Mesendoderm (in vitro differentiated cells): ENCODE measurements at regions not wholly inside any gene's neighbourhood (a gene's known extent, or its start where the extent isn't known, plus 50 kb on each side); places are given as distances from the start of the nearest gene placed in this dataset.

ENCODE experiments used
- DNase-seq: peaks from one replicate; pipeline ENCODE4 v3.0.0; 2013
- H2AK5ac ChIP-seq: 2 replicates; pipeline ENCODE4 v1.6.1; 2013; ENCODE audit warnings: low read length, inconsistent platforms
- H2BK120ac ChIP-seq: 2 replicates; pipeline ENCODE4 v1.6.1; 2013; ENCODE audit warnings: low read depth, mild to moderate bottlenecking, low read length, moderate library complexity, mixed read lengths
- H2BK15ac ChIP-seq: replicated peaks from 2 replicates; pipeline ENCODE4 v1.6.1; 2013; ENCODE audit warnings: low read depth, mild to moderate bottlenecking, moderate library complexity
- H2BK5ac ChIP-seq: 2 replicates; pipeline ENCODE4 v1.6.1; 2013; ENCODE audit warnings: low read length, inconsistent platforms
- H3K18ac ChIP-seq: 2 replicates; pipeline ENCODE4 v1.6.1; 2013; ENCODE audit warnings: mild to moderate bottlenecking, low read length, mixed read lengths
- H3K23ac ChIP-seq: one replicate; pipeline ENCODE4 v1.6.1; 2013; ENCODE audit warnings: low read length
- H3K27ac ChIP-seq: 2 replicates; pipeline ENCODE4 v1.5.1; 2013; ENCODE audit warnings: low read depth, mild to moderate bottlenecking, inconsistent platforms, low read length, moderate library complexity
- H3K27me3 ChIP-seq: 2 replicates; pipeline ENCODE4 v1.6.1; 2013; ENCODE audit warnings: low read length, control low read depth, mild to moderate bottlenecking, inconsistent platforms; ENCODE audit not compliant: insufficient read depth, poor library complexity
- H3K36me3 ChIP-seq: 2 replicates; pipeline ENCODE4 v1.6.1; 2013; ENCODE audit warnings: low read length, inconsistent platforms; ENCODE audit not compliant: control insufficient read depth, insufficient read depth
- H3K4ac ChIP-seq: one replicate; pipeline ENCODE4 v1.6.1; 2013; ENCODE audit warnings: low read depth, mild to moderate bottlenecking, low read length, moderate library complexity
- H3K4me1 ChIP-seq: 2 replicates; pipeline ENCODE4 v1.6.1; 2013; ENCODE audit warnings: low read depth, low read length, inconsistent platforms; ENCODE audit not compliant: control insufficient read depth
- H3K4me2 ChIP-seq: 2 replicates; pipeline ENCODE4 v1.6.1; 2013; ENCODE audit warnings: low read length
- H3K4me3 ChIP-seq: 2 replicates; pipeline ENCODE4 v1.5.1; 2013; ENCODE audit warnings: mild to moderate bottlenecking, low read length
- H3K56ac ChIP-seq: one replicate; pipeline ENCODE4 v1.6.1; 2013; ENCODE audit warnings: low read length
- H3K79me1 ChIP-seq: 2 replicates; pipeline ENCODE4 v1.6.1; 2013; ENCODE audit warnings: low read length, inconsistent platforms
- H3K79me2 ChIP-seq: 2 replicates; pipeline ENCODE4 v1.6.1; 2013; ENCODE audit warnings: mild to moderate bottlenecking, low read length; ENCODE audit not compliant: control insufficient read depth, insufficient read depth
- H3K9ac ChIP-seq: 2 replicates; pipeline ENCODE4 v1.6.1; 2013; ENCODE audit warnings: low read length, inconsistent platforms
- H4K5ac ChIP-seq: one replicate; pipeline ENCODE4 v1.6.1; 2013; ENCODE audit warnings: low read length
- H4K8ac ChIP-seq: one replicate; pipeline ENCODE4 v1.6.1; 2013; ENCODE audit warnings: low read depth, mild to moderate bottlenecking, control low read depth, low read length, moderate library complexity
- WGBS: extraction: QIAGEN DNeasy Blood & Tissue Kit; methylation state at CpG from one replicate; pipeline ENCODE4 v1.1.7; 2013; ENCODE audit warnings: low lambda C conversion rate, missing lambda C conversion rate; ENCODE audit not compliant: insufficient coverage; ENCODE audit errors: extremely low coverage; 5-methylcytosine and 5-hydroxymethylcytosine counted together

- Histone ChIP-seq H4K5ac (no peak overlapping the region), H3K9ac (no peak overlapping the region), H3K4me2 (no peak overlapping the region), H3K36me3 (no peaks in the 10 kb centered on the region), H2AK5ac (no peak overlapping the region), H2BK5ac (no peak overlapping the region), H3K79me2 (no peaks in the 10 kb centered on the region), H3K27ac (no peak overlapping the region), H3K27me3 (no peaks in the 10 kb centered on the region), H3K4me3 (no peak overlapping the region), H3K23ac (no peak overlapping the region), H3K4me1 (peaks cover 2% of the 10 kb centered on the region), H3K79me1 (no peaks in the 10 kb centered on the region), H3K4ac (no peak overlapping the region), H4K8ac (no peak overlapping the region), H2BK120ac (no peak overlapping the region), H3K56ac (no peak overlapping the region), H3K18ac (no peak overlapping the region), H2BK15ac (no peak overlapping the region)
- WGBS = no CpG with 5 or more reads among the region's 9 CpGs
- no peak for DNase-seq
Measured at GRCh38 chr9:16158093-16158492, 605.2 kb downstream of the CCDC171 start.

- WGBS = no CpG with 5 or more reads among the region's 6 CpGs
- no peak overlapping the region for H3K27ac ChIP-seq
- no peaks in the 10 kb centered on the region for H3K36me3 ChIP-seq
- no peak overlapping the region for H3K9ac ChIP-seq
- H2BK5ac ChIP-seq = no peak overlapping the region
- H3K23ac ChIP-seq = no peak overlapping the region
- no peak overlapping the region for H3K56ac ChIP-seq
- H3K4me1 ChIP-seq = no peaks in the 10 kb centered on the region
- no peak for DNase-seq
- H4K5ac ChIP-seq = no peak overlapping the region
- no peak overlapping the region for H2BK15ac ChIP-seq
- no peaks in the 10 kb centered on the region for H3K79me1 ChIP-seq
- H2AK5ac ChIP-seq = no peak overlapping the region
- no peak overlapping the region for H3K4me2 ChIP-seq
- no peak overlapping the region for H4K8ac ChIP-seq
- H3K27me3 ChIP-seq = no peaks in the 10 kb centered on the region
- H3K4ac ChIP-seq = no peak overlapping the region
- H3K4me3 ChIP-seq = no peak overlapping the region
- H2BK120ac ChIP-seq = no peak overlapping the region
- no peak overlapping the region for H3K18ac ChIP-seq
- H3K79me2 ChIP-seq = no peaks in the 10 kb centered on the region
Measured at GRCh38 chr9:16161483-16161882, 608.6 kb downstream of the CCDC171 start.

GRCh38 chr9:16170119-16170518 is 617.3 kb downstream of the CCDC171 start:
- Histone ChIP-seq H4K5ac (no peak overlapping the region), H3K4me1 (no peaks in the 10 kb centered on the region), H2AK5ac (no peak overlapping the region), H3K4ac (no peak overlapping the region), H3K18ac (no peak overlapping the region), H3K23ac (no peak overlapping the region), H3K4me2 (no peak overlapping the region), H2BK15ac (no peak overlapping the region), H3K79me2 (no peaks in the 10 kb centered on the region), H3K79me1 (no peaks in the 10 kb centered on the region), H2BK5ac (no peak overlapping the region), H4K8ac (no peak overlapping the region), H3K36me3 (no peaks in the 10 kb centered on the region), H2BK120ac (no peak overlapping the region), H3K27ac (no peak overlapping the region), H3K27me3 (no peaks in the 10 kb centered on the region), H3K9ac (no peak overlapping the region), H3K56ac (no peak overlapping the region), H3K4me3 (no peak overlapping the region)
- DNase-seq = no peak
- no CpG with 5 or more reads among the region's 3 CpGs for whole genome bisulfite sequencing

- Histone ChIP-seq H4K5ac (no peak overlapping the region), H3K4me1 (no peaks in the 10 kb centered on the region), H3K4me3 (no peak overlapping the region), H3K9ac (no peak overlapping the region), H3K4ac (no peak overlapping the region), H3K23ac (no peak overlapping the region), H4K8ac (no peak overlapping the region), H3K27me3 (no peaks in the 10 kb centered on the region), H2BK5ac (no peak overlapping the region), H3K56ac (no peak overlapping the region), H3K27ac (no peak overlapping the region), H3K18ac (no peak overlapping the region), H3K79me2 (no peaks in the 10 kb centered on the region), H3K4me2 (no peak overlapping the region), H3K79me1 (no peaks in the 10 kb centered on the region), H2BK120ac (no peak overlapping the region), H3K36me3 (no peaks in the 10 kb centered on the region), H2AK5ac (no peak overlapping the region), H2BK15ac (no peak overlapping the region)
- DNase-seq = no peak
- WGBS = no CpG with 5 or more reads among the region's 6 CpGs
Measured at GRCh38 chr9:16171911-16172310, 619.1 kb downstream of the CCDC171 start.

DNA sequence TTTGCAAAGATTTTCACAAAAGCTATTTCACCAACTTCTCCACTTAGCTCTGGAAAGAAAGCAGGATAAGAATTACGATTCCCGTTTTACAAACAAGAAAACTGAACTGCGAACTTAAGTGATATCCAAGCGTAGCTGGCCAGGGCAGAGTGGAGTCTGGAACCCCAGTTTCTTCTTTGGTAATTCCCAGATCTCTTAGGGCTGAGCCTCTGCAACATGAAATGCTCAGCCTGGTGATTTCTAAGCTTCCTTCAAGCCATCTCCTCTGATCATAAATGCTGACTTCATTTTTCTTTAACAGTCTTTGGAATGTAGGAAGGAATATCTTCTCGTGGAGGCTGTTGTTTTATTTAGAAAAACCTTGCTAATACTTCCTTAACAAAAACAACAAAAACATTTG is 620.0 kb downstream of the CCDC171 start:
- no peak overlapping the region for H3K23ac ChIP-seq
- no peak overlapping the region for H2BK15ac ChIP-seq
- DNase-seq = no peak
- no peak overlapping the region for H3K4ac ChIP-seq
- H4K5ac ChIP-seq = no peak overlapping the region
- no peak overlapping the region for H3K9ac ChIP-seq
- H2AK5ac ChIP-seq = no peak overlapping the region
- no peak overlapping the region for H2BK120ac ChIP-seq
- H2BK5ac ChIP-seq = no peak overlapping the region
- WGBS = no CpG with 5 or more reads among the region's 5 CpGs
- no peak overlapping the region for H3K27ac ChIP-seq
- no peaks in the 10 kb centered on the region for H3K79me2 ChIP-seq
- no peak overlapping the region for H3K4me3 ChIP-seq
- no peak overlapping the region for H3K56ac ChIP-seq
- no peak overlapping the region for H4K8ac ChIP-seq
- H3K36me3 ChIP-seq = no peaks in the 10 kb centered on the region
- H3K4me2 ChIP-seq = no peak overlapping the region
- no peaks in the 10 kb centered on the region for H3K4me1 ChIP-seq
- H3K79me1 ChIP-seq = no peaks in the 10 kb centered on the region
- no peaks in the 10 kb centered on the region for H3K27me3 ChIP-seq
- no peak overlapping the region for H3K18ac ChIP-seq

DNA sequence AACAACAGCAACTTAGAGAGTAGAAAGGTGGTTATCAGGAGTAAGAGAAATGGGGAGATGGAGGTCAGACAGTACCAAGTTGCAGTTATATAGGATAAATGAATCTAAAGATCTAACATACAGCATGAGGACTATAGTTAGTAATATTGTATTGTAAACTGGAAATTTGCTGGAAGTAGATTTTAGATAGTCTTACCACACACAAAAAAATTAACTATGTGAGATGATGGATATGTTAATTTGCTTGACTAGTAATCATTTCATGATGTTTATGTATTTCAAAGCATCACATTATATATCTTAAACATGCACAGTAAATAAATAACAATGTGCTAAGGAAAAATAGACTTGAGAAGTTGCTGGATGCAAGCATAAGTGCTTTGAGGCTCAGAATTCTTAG is 622.1 kb downstream of the CCDC171 start:
- Histone ChIP-seq H3K27me3 (no peaks in the 10 kb centered on the region), H3K9ac (no peak overlapping the region), H3K36me3 (no peaks in the 10 kb centered on the region), H2BK120ac (no peak overlapping the region), H3K4me1 (no peaks in the 10 kb centered on the region), H3K4me2 (no peak overlapping the region), H3K27ac (no peak overlapping the region), H3K18ac (no peak overlapping the region), H3K79me2 (no peaks in the 10 kb centered on the region), H3K79me1 (no peaks in the 10 kb centered on the region), H2BK5ac (no peak overlapping the region), H2BK15ac (no peak overlapping the region), H4K5ac (no peak overlapping the region), H3K4me3 (no peak overlapping the region), H4K8ac (no peak overlapping the region), H3K23ac (no peak overlapping the region), H3K4ac (no peak overlapping the region), H3K56ac (no peak overlapping the region), H2AK5ac (no peak overlapping the region)
- no peak for DNase-seq
